Astrocyte of the spinal cord (primary cell): ENCODE measurements at regions not wholly inside any gene's neighbourhood (a gene's known extent, or its start where the extent isn't known, plus 50 kb on each side); places are given as distances from the start of the nearest gene placed in this dataset.

ENCODE experiments used
- DNase-seq: peaks from one replicate; pipeline ENCODE4 v3.0.0; 2011; ENCODE audit warnings: low read depth, low spot score
- H3K4me3 ChIP-seq: 2 replicates; pipeline ENCODE4 v1.5.1; 2011; ENCODE audit warnings: low read depth, mild to moderate bottlenecking, low read length, moderate library complexity
- in situ Hi-C: cut with HindIII; loops from 2 replicates; pipeline ENCODE4 v1.10.0; 2017; ENCODE audit warnings: low sequenced_read_pairs
- TF ChIP-seq, protein P1 (sequence below): IDR thresholded peaks from 2 replicates; pipeline ENCODE4 v1.5.1; 2012; ENCODE audit warnings: low read depth, mild to moderate bottlenecking, low read length, inconsistent platforms

DNA sequence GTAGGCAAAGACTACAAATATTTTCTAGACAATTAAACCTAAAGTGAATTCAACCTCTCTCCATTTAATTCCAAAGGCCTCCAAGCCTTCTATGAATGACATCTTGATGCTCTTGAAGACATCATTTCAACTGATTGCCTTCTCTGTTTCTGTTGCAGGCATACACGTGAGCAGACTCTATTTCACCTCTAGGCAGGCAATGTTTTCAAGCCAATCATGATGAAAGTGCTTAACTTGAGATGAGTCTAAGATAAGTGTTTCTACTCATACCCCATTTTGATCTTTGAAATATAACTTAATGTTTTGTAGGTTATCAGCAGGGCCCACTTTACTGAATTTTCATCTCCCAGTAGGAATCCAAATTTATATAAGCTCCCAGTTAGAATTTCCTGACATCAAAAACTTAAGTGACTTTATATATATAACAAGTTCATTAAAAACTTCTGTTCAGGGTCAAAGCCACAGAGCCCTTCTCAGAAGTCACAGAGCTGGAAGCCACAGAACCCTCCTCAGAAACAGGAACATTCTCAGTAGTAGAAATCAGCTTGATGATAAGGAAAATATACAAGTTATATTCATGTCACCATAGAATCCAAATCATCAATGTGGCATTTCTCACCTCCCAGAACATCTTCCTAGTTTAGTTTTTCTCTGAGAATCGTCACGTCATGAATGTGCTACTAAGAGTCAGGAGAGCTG is 108.5 kb downstream of the PHLDA1 start:
- no peak overlapping the region for H3K4me3 ChIP-seq
- in situ Hi-C loops: no loop called here
- TF ChIP-seq, protein P1, sequence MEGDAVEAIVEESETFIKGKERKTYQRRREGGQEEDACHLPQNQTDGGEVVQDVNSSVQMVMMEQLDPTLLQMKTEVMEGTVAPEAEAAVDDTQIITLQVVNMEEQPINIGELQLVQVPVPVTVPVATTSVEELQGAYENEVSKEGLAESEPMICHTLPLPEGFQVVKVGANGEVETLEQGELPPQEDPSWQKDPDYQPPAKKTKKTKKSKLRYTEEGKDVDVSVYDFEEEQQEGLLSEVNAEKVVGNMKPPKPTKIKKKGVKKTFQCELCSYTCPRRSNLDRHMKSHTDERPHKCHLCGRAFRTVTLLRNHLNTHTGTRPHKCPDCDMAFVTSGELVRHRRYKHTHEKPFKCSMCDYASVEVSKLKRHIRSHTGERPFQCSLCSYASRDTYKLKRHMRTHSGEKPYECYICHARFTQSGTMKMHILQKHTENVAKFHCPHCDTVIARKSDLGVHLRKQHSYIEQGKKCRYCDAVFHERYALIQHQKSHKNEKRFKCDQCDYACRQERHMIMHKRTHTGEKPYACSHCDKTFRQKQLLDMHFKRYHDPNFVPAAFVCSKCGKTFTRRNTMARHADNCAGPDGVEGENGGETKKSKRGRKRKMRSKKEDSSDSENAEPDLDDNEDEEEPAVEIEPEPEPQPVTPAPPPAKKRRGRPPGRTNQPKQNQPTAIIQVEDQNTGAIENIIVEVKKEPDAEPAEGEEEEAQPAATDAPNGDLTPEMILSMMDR: no peak
- no peak for DNase-seq

DNA sequence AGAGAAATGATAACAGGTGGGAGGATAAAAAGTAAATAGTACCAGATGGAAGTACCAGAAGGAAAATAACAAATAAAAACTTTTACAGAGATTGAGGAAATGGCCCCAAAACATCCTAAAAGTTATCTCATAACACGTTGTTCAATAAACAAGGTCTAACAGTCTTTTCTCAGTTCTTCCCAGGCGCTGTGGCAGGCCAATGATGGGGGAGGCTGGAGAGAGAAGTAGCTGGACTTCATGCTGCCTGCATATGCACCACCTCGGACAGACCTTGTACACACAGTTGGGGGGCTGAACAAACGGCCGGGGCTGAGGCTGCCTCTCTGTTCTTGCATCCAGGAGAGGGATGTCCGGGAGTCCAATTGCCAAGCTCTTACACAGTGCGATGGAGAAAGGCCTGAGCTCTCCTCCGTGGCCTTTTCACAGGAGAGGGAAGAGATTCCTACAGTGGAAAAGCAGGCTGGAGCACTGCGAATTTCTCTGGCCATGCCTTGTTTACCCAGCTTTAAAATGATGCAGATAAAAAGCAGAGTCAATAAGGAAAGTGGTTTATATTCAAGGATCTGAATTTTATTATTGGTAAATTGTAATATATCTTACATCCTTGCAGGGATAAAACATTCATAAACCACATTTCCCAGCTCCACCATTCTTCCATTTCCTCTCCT is 109.8 kb downstream of the PHLDA1 start:
- DNase-seq: no peak
- H3K4me3 ChIP-seq: no peak overlapping the region
- in situ Hi-C loops: no loop called here
- TF ChIP-seq, protein P1: no peak

DNA sequence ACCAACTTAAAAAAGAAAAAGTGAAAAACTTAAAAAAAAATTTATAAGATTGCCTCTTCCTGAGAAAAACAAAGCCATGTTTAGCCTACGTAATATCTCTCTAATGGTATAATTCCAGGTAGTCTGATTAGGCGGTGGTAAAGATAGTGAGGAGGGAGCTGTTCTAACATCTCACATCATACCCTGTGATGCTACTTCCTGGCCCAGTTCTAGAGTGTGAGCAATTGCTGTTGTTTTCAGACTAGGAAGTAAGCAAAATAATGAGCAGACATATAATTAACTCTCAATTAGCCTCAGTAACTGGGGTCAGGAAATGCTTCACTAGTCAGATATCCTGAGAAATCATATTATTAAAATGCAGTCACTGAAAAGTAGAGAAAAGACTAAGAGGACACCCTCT is 113.9 kb downstream of the PHLDA1 start:
- no peak for DNase-seq
- TF ChIP-seq, protein P1: no peak
- in situ Hi-C loops: no loop called here
- H3K4me3 ChIP-seq: no peak overlapping the region

DNA sequence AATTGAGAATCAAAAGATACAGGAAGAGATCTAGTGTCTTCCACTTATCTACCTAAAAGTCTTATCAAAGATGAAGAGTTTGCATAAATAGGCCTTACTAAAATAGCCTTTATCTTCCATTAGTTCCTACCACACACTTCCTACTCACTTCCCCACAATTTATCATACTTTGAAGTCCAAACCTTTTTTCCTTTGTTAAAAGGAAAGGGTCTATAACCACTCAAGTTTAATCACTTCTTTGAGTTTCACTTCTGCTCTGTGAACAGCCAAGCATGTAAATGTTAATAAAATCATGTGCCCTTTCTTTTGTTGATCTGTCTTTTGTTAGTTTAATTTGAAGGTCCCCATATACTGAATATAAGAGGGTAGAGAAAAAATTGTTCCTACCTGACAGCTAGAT is 114.5 kb downstream of the PHLDA1 start:
- in situ Hi-C loops: no loop called here
- no peak for DNase-seq
- no peak overlapping the region for H3K4me3 ChIP-seq
- TF ChIP-seq, protein P1: no peak

DNA sequence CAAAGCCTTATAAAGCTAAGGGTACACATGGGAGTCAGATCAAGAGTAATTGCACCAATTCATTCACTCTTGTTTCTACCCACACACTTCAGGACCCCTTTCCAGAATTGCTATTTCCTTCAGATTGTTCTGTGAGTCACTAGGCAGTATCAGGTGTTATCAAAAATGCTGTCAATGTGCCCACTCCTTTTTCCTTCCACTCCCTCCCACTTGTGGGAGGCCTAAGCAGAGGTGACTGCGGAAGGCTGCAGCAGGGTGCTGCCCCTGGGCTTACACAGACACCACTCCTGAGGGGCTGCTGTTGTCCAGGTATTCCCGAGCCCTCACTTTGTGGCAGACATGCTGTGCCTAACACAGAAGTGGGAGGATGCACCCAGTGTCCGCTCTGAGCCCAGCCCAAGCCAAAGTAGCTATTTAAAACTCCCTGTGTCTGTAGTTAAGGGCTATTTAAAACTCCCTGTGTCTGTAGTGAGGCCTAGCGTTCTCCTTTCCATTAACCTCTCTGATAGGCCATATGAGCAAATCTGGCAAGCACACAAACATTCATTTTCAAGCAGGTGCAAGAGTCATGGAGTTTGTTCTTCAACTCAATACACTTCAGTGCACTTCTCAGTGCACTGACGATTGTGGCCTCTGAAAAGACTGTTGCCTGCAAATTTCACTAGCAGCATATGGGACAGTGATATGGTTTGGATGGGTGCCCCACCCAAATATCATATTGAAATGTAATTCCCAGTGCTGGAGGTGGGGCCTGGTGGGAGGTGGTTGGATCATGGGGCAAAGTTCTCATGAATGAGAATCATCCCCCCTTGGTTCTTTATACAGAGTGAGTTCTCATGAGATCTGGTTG is 117.8 kb downstream of the PHLDA1 start:
- in situ Hi-C loops: no loop called here
- no peak for DNase-seq
- TF ChIP-seq, protein P1: no peak
- no peak overlapping the region for H3K4me3 ChIP-seq
